Loucy (cell line): ENCODE measurements at regions not wholly inside any gene's neighbourhood (a gene's known extent, or its start where the extent isn't known, plus 50 kb on each side); places are given as distances from the start of the nearest gene placed in this dataset.

Experiments used
- H2AFZ ChIP-seq: fragments of 200-600 bp; sonication (generic); 2 replicates; pipeline ENCODE4 v1.6.0; 2016; ENCODE audit warnings: antibody characterized with exemption, mild to moderate bottlenecking, low read length, moderate library complexity
- H3F3A ChIP-seq: fragments of 200-600 bp; 2 replicates; pipeline ENCODE4 v1.6.0; 2016; ENCODE audit warnings: antibody characterized with exemption, low read depth, mild to moderate bottlenecking
- H3K27me3 ChIP-seq: fragments of 200-600 bp; sonication (generic); 2 replicates; pipeline ENCODE4 v1.6.1; 2014; ENCODE audit warnings: low read length, mild to moderate bottlenecking; ENCODE audit not compliant: insufficient read depth, poor library complexity, severe bottlenecking
- H3K36me3 ChIP-seq: fragments of 200-600 bp; sonication (generic); 2 replicates; pipeline ENCODE4 v1.6.1; 2016; ENCODE audit warnings: low read length; ENCODE audit not compliant: insufficient read depth
- H3K4me1 ChIP-seq: fragments of 200-600 bp; sonication (generic); 2 replicates; pipeline ENCODE4 v1.5.1; 2014; ENCODE audit warnings: low read length, mild to moderate bottlenecking; ENCODE audit not compliant: insufficient read depth, poor library complexity, severe bottlenecking
- H3K4me2 ChIP-seq: fragments of 200-600 bp; sonication (generic); 2 replicates; pipeline ENCODE4 v1.6.0; 2014; ENCODE audit warnings: antibody characterized with exemption, low read length, low read depth, mild to moderate bottlenecking; ENCODE audit not compliant: poor library complexity, severe bottlenecking
- H3K4me3 ChIP-seq: fragments of 200-600 bp; sonication (generic); 2 replicates; pipeline ENCODE4 v1.5.1; 2014; ENCODE audit warnings: low read length, mild to moderate bottlenecking, mixed read lengths; ENCODE audit not compliant: poor library complexity, severe bottlenecking
- H3K79me2 ChIP-seq: fragments of 200-600 bp; sonication (generic); 2 replicates; pipeline ENCODE4 v1.6.1; 2014; ENCODE audit warnings: low read length; ENCODE audit not compliant: insufficient read depth
- H3K9ac ChIP-seq: fragments of 200-600 bp; sonication (generic); 2 replicates; pipeline ENCODE4 v1.6.0; 2014; ENCODE audit warnings: mild to moderate bottlenecking, low read depth, low read length, moderate library complexity; ENCODE audit not compliant: poor library complexity, severe bottlenecking
- H3K9me2 ChIP-seq: fragments of 200-600 bp; sonication (generic); replicated peaks from 2 replicates; pipeline ENCODE4 v1.6.1; 2016; ENCODE audit warnings: low read depth, low read length, mixed read lengths
- H3K9me3 ChIP-seq: fragments of 200-600 bp; sonication (generic); 2 replicates; pipeline ENCODE4 v1.6.1; 2014; ENCODE audit warnings: mild to moderate bottlenecking, antibody characterized with exemption, low read length, low read depth; ENCODE audit not compliant: insufficient read depth
- H4K20me1 ChIP-seq: fragments of 200-600 bp; sonication (generic); 2 replicates; pipeline ENCODE4 v1.6.0; 2014; ENCODE audit warnings: antibody characterized with exemption, low read length, mild to moderate bottlenecking; ENCODE audit not compliant: insufficient read depth, poor library complexity, severe bottlenecking
- EZH2phosphoT487 ChIP-seq: fragments of 200-600 bp; IDR thresholded peaks from 2 replicates; pipeline ENCODE4 v1.6.1; 2018; ENCODE audit warnings: antibody characterized with exemption, mild to moderate bottlenecking, moderate library complexity, borderline replicate concordance
- TF ChIP-seq, protein P1 (sequence below): fragments of 200-600 bp; sonication (generic); conservative IDR thresholded peaks from 2 replicates; pipeline ENCODE4 v1.5.1; 2014; ENCODE audit warnings: mild to moderate bottlenecking, antibody characterized with exemption, low read length

GRCh38 chr12:107903341-107904061 is 129.0 kb downstream of the ASCL4 start:
- Histone ChIP-seq H2AFZ (no peak overlapping the region), H3K9ac (no peak overlapping the region), H3K4me3 (no peak overlapping the region), H3K79me2 (no peaks in the 10 kb centered on the region), H3F3A (no peaks in the 10 kb centered on the region), H4K20me1 (no peaks in the 10 kb centered on the region), H3K27me3 (no peaks in the 10 kb centered on the region), H3K9me2 (no peaks in the 10 kb centered on the region), H3K9me3 (no peaks in the 10 kb centered on the region), H3K4me1 (no peaks in the 10 kb centered on the region), H3K36me3 (no peaks in the 10 kb centered on the region), H3K4me2 (no peak overlapping the region)
- no peak for TF ChIP-seq EZH2phosphoT487
- TF ChIP-seq, protein P1, sequence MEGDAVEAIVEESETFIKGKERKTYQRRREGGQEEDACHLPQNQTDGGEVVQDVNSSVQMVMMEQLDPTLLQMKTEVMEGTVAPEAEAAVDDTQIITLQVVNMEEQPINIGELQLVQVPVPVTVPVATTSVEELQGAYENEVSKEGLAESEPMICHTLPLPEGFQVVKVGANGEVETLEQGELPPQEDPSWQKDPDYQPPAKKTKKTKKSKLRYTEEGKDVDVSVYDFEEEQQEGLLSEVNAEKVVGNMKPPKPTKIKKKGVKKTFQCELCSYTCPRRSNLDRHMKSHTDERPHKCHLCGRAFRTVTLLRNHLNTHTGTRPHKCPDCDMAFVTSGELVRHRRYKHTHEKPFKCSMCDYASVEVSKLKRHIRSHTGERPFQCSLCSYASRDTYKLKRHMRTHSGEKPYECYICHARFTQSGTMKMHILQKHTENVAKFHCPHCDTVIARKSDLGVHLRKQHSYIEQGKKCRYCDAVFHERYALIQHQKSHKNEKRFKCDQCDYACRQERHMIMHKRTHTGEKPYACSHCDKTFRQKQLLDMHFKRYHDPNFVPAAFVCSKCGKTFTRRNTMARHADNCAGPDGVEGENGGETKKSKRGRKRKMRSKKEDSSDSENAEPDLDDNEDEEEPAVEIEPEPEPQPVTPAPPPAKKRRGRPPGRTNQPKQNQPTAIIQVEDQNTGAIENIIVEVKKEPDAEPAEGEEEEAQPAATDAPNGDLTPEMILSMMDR = no peak

DNA sequence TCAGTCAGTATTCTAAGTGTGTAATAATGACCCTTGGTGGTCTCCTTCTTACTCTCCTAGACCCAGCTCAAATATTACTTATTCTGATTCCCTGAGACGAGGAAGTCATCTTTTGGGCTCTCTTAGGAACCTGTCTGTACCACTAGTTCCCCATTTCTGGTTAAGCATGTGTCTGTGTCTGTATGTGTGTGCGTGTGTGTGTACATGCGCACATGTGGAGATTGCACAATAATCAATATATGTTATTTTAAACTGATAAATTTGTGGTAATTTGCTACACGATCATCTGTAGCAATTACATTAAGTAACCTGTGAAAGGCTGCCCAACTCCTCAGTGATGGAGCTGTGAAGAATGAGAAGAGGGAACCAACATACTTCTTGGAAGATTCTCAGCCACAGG is 132.2 kb downstream of the ASCL4 start:
- Histone ChIP-seq H3K9ac (no peak overlapping the region), H3K4me1 (no peaks in the 10 kb centered on the region), H3F3A (no peaks in the 10 kb centered on the region), H4K20me1 (no peaks in the 10 kb centered on the region), H3K9me3 (no peaks in the 10 kb centered on the region), H3K27me3 (no peaks in the 10 kb centered on the region), H3K4me2 (no peak overlapping the region), H3K4me3 (no peak overlapping the region), H3K9me2 (no peaks in the 10 kb centered on the region), H2AFZ (no peak overlapping the region), H3K79me2 (no peaks in the 10 kb centered on the region), H3K36me3 (no peaks in the 10 kb centered on the region)
- TF ChIP-seq EZH2phosphoT487 = no peak
- TF ChIP-seq, protein P1 = no peak

DNA sequence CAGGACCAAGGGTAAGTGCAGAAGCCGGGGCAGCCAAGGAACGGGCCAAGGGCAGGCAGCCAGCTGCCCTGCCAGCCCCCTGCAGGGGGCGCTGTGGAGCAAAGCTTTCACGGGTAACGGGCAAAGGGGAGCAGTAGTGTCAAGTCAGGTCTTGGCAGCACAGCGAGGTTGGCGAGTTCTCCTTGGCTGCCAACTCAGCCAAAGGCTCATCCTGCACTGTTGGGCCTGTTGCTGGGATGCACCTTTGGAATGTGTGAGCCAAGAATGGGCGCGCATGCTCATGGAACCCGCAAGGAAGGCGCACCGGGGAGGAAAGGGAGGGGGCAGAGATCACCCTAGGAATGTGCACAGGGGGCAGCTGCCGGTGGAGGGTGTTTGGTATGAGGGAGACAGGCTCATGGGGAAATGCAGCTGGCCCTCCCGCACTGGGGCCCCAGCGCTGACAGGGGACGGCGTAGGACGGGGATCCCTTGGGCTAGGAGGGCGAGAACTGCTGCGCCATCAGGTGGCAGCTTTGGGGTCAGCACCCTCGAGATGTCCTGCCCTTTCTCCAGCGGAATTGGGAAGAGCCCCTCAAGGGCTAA is 138.0 kb downstream of the ASCL4 start:
- no peak overlapping the region for H3K4me3 ChIP-seq

More for the DNA sequence above, 138.0 kb downstream of the ASCL4 start:
- Histone ChIP-seq H2AFZ (no peak overlapping the region), H3K36me3 (no peaks in the 10 kb centered on the region), H3F3A (no peaks in the 10 kb centered on the region), H3K9ac (no peak overlapping the region), H3K9me3 (no peaks in the 10 kb centered on the region), H4K20me1 (no peaks in the 10 kb centered on the region), H3K79me2 (no peaks in the 10 kb centered on the region), H3K4me1 (no peaks in the 10 kb centered on the region), H3K27me3 (no peaks in the 10 kb centered on the region), H3K4me2 (no peak overlapping the region), H3K9me2 (no peaks in the 10 kb centered on the region)
- no peak for TF ChIP-seq EZH2phosphoT487
- TF ChIP-seq, protein P1 = peak; percentile 72
